Colon (tissue), 2 donors: ENCODE measurements at regions not wholly inside any gene's neighbourhood (a gene's known extent, or its start where the extent isn't known, plus 50 kb on each side); places are given as distances from the start of the nearest gene placed in this dataset.

Experiments used
- FAIRE-seq: peaks from 2 replicates; lab custom pipeline; 2012; peaks lifted over from hg19 to GRCh38; lab: Jason Lieb, UNC
- donor health status: control.
- donor health status: control.

- no peak for FAIRE-seq
These were observed 349.7 kb downstream of the MDFIC start for GRCh38 chr7:115271332-115272235.

- FAIRE-seq: no peak
These were observed 347.6 kb downstream of the MDFIC start for GRCh38 chr7:115269486-115269885.

GRCh38 chr7:115267503-115267902 is 345.6 kb downstream of the MDFIC start:
- no peak for FAIRE-seq

- FAIRE-seq: no peak
These were observed 338.5 kb downstream of the MDFIC start for GRCh38 chr7:115260381-115260780.

GRCh38 chr7:115252461-115252860 is 330.6 kb downstream of the MDFIC start:
- FAIRE-seq: no peak

GRCh38 chr7:115249080-115249479 is 327.2 kb downstream of the MDFIC start:
- no peak for FAIRE-seq

- FAIRE-seq: no peak
These were observed 319.3 kb downstream of the MDFIC start for GRCh38 chr7:115241151-115241550.

- no peak for FAIRE-seq
These were observed 318.3 kb downstream of the MDFIC start for GRCh38 chr7:115240242-115240641.

- peak; percentile 45 for FAIRE-seq
These were observed 313.2 kb downstream of the MDFIC start for GRCh38 chr7:115235075-115235474.

GRCh38 chr7:115233809-115234208 is 311.9 kb downstream of the MDFIC start:
- no peak for FAIRE-seq

- no peak for FAIRE-seq
These were observed 310.1 kb downstream of the MDFIC start for GRCh38 chr7:115232041-115232440.

- FAIRE-seq: no peak
These were observed 309.1 kb downstream of the MDFIC start for GRCh38 chr7:115230882-115231571.

GRCh38 chr7:115229401-115230105 is 307.7 kb downstream of the MDFIC start:
- FAIRE-seq: no peak

- no peak for FAIRE-seq
These were observed 305.8 kb downstream of the MDFIC start for GRCh38 chr7:115227473-115228235.

- FAIRE-seq: no peak
These were observed 304.5 kb downstream of the MDFIC start for GRCh38 chr7:115226410-115226809.

GRCh38 chr7:115224922-115225321 is 303.0 kb downstream of the MDFIC start:
- no peak for FAIRE-seq

GRCh38 chr7:115223959-115224358 is 302.1 kb downstream of the MDFIC start:
- FAIRE-seq: no peak

- FAIRE-seq: no peak
These were observed 299.6 kb downstream of the MDFIC start for GRCh38 chr7:115221456-115221855.

GRCh38 chr7:115218076-115218475 is 296.2 kb downstream of the MDFIC start:
- FAIRE-seq: no peak

- no peak for FAIRE-seq
These were observed 295.5 kb downstream of the MDFIC start for GRCh38 chr7:115217373-115217772.

- no peak for FAIRE-seq
These were observed 294.8 kb downstream of the MDFIC start for GRCh38 chr7:115216652-115217051.

GRCh38 chr7:115211171-115211570 is 289.3 kb downstream of the MDFIC start:
- FAIRE-seq: no peak
